HG02970 (cell line): ENCODE measurements at regions not wholly inside any gene's neighbourhood (a gene's known extent, or its start where the extent isn't known, plus 50 kb on each side); places are given as distances from the start of the nearest gene placed in this dataset.
A peak's percentile ranks its signal among the peaks of the same experiment; 100 is the strongest.

Experiments used
- ATAC-seq: cut with Tn5 transposase; IDR thresholded peaks from one replicate; pipeline ENCODE4 v1.9.1; 2021; ENCODE audit warnings: mild to moderate bottlenecking, moderate library complexity, moderate number of reproducible peaks; ENCODE audit not compliant: unreplicated experiment, low FRiP score

DNA sequence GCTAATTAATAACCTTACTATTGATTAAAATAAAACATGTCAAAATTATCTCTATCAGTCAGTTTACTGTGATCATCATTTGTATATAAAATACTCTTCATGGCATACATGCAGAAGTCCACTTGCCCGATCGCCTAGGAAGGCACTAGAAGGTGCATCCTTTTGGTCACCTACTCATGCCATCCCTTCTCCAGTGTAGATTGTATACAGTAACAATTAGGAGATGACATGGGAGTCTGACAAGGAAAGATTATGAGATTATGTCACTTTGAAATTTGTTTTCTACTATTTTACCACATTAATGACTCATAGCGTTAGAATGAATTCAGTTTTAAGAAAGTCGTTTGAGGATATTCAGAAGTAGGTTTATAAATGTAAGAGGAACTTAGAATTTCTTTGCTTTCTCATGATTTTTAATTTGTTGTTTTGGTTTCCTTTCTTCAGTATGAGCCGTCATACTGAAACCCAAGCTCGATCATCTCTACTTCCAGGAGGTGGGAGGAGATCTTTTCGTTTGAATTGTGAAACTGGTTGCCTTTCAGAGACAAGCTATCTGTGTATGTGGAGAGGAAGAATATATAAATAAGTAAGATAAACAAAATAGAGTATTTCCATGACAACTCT, 51.1 kb upstream of the UNC5C start:
- ATAC-seq: peak; percentile 61
